ENCODE measurements at regions not wholly inside any gene's neighbourhood (a gene's known extent, or its start where the extent isn't known, plus 50 kb on each side); places are given as distances from the start of the nearest gene placed in this dataset.

DNA sequence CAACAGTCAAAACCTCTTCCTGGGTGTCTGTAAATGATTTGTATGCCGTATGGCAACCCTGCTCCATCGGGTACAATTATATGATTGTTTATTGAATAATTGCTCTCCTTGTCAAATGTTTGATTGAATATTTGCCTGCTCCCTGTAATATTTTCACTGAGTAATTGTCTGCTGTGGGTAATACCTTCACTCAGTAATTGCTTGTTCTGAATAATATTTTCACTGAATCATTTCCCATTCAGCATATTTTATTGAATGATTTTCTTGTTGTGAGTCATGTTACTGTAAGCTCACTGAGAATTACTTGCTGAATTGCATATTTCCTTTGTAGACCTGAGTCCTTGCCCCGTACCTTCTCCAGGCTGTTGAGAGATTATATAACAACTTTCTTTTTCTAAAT lies 535.2 kb downstream of the METTL4 start:
- no peak overlapping the region for H3K27ac ChIP-seq
- H3K4me1 ChIP-seq, result no peaks in the 10 kb centered on the region
- no peak overlapping the region for H3K4me3 ChIP-seq
- H3K27me3 ChIP-seq, result no peaks in the 10 kb centered on the region
- H3K9me3 ChIP-seq, result no peaks in the 10 kb centered on the region
- TF ChIP-seq POLR2AphosphoS5 (IDR thresholded peaks at IDR 0.05) (no peak), POLR2A (IDR thresholded peaks at IDR 0.05) (no peak)
- TF ChIP-seq, protein P1, sequence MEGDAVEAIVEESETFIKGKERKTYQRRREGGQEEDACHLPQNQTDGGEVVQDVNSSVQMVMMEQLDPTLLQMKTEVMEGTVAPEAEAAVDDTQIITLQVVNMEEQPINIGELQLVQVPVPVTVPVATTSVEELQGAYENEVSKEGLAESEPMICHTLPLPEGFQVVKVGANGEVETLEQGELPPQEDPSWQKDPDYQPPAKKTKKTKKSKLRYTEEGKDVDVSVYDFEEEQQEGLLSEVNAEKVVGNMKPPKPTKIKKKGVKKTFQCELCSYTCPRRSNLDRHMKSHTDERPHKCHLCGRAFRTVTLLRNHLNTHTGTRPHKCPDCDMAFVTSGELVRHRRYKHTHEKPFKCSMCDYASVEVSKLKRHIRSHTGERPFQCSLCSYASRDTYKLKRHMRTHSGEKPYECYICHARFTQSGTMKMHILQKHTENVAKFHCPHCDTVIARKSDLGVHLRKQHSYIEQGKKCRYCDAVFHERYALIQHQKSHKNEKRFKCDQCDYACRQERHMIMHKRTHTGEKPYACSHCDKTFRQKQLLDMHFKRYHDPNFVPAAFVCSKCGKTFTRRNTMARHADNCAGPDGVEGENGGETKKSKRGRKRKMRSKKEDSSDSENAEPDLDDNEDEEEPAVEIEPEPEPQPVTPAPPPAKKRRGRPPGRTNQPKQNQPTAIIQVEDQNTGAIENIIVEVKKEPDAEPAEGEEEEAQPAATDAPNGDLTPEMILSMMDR (IDR thresholded peaks at IDR 0.05), result no peak
- intact Hi-C loops (cut with DNase I; ENCODE audit: low total_unique reads), result no loop called here
- DNase-seq (ENCODE audit: low spot score in 2 of 2), result no peak
- no peaks in the 10 kb centered on the region for H3K36me3 ChIP-seq

DNA sequence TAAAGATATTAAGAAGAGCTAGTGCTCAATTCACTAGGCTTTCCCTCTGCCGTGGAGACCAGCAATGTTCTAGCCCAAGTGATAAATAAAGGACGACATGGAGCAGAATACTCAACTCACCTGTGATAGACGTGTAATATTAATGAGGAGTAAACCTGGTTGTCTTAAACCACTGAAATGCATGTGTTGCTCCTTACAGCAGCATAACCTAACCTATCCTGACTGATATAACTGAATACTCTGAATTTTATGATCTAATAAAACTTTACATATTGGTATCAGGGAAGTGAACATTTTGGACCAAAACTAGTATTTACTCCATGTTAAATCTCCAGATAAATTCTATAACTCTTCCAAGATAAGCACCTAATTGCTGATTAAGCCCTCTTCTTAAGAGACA lies 531.0 kb downstream of the METTL4 start:
- Histone ChIP-seq H3K4me1 (no peaks in the 10 kb centered on the region), H3K4me3 (no peak overlapping the region), H3K27ac (no peak overlapping the region), H3K27me3 (no peaks in the 10 kb centered on the region), H3K9me3 (no peaks in the 10 kb centered on the region), H3K36me3 (no peaks in the 10 kb centered on the region)
- intact Hi-C loops (cut with DNase I; ENCODE audit: low total_unique reads), result no loop called here
- DNase-seq (ENCODE audit: low spot score in 2 of 2), result no peak
- TF ChIP-seq POLR2A (IDR thresholded peaks at IDR 0.05) (no peak), POLR2AphosphoS5 (IDR thresholded peaks at IDR 0.05) (no peak)
- TF ChIP-seq, protein P1 (IDR thresholded peaks at IDR 0.05), result no peak

DNA sequence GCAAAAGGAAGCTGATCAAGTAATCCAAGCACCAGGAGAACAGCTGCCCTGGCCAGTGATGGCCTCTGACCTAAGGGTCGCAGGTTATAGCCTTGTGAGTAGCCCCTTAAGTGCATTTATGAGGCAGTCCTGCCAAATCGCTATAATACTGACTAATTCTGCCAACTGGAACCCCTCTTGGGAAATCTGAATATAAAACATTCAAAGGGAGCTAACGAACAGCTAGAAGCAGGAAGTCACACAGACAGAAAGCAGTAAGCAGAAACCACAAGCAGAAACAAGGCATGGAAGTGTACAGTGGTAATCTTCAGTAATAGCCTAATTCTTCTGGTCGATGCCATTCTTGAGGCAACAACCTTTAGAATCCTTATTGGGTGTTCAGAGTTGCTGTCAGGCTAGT lies 521.3 kb downstream of the METTL4 start:
- no peaks in the 10 kb centered on the region for H3K27me3 ChIP-seq
- no peaks in the 10 kb centered on the region for H3K4me1 ChIP-seq
- no peak overlapping the region for H3K27ac ChIP-seq
- TF ChIP-seq POLR2AphosphoS5 (IDR thresholded peaks at IDR 0.05) (no peak), POLR2A (IDR thresholded peaks at IDR 0.05) (no peak)
- TF ChIP-seq, protein P1 (IDR thresholded peaks at IDR 0.05), result no peak
- H3K4me3 ChIP-seq, result no peak overlapping the region
- no peaks in the 10 kb centered on the region for H3K9me3 ChIP-seq
- H3K36me3 ChIP-seq, result no peaks in the 10 kb centered on the region
- DNase-seq (ENCODE audit: low spot score in 2 of 2), result no peak
- intact Hi-C loops (cut with DNase I; ENCODE audit: low total_unique reads), result no loop called here

DNA sequence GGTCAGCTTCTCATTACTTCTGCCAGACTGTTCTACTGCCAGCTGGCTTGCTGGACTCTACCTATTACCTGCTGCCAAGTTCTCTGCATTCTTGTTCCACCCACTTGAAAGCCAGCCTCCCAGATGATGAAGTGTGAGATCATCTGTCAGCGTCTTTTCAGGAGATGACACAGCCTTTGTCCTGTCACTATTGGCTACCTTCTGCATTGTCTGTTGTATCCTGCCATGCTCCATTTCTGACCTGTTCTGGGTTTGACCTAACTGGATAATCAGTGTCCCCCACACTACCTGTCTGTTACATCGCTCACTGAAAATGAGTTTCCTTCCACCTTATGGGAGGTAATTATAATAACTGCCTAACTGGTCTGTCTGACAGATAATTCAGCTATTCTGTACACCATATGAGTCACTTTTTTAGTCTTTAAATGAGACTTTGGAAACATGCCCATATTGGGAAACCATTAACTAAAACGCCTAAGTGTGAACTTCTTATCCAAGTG lies 520.6 kb downstream of the METTL4 start:
- no peaks in the 10 kb centered on the region for H3K4me1 ChIP-seq
- no peak overlapping the region for H3K4me3 ChIP-seq
- intact Hi-C loops (cut with DNase I; ENCODE audit: low total_unique reads), result no loop called here
- H3K9me3 ChIP-seq, result no peaks in the 10 kb centered on the region
- H3K27ac ChIP-seq, result no peak overlapping the region
- no peaks in the 10 kb centered on the region for H3K36me3 ChIP-seq
- no peaks in the 10 kb centered on the region for H3K27me3 ChIP-seq
- DNase-seq (ENCODE audit: low spot score in 2 of 2), result no peak
- TF ChIP-seq, protein P1 (IDR thresholded peaks at IDR 0.05), result no peak
- TF ChIP-seq POLR2AphosphoS5 (IDR thresholded peaks at IDR 0.05) (no peak), POLR2A (IDR thresholded peaks at IDR 0.05) (no peak)

DNA sequence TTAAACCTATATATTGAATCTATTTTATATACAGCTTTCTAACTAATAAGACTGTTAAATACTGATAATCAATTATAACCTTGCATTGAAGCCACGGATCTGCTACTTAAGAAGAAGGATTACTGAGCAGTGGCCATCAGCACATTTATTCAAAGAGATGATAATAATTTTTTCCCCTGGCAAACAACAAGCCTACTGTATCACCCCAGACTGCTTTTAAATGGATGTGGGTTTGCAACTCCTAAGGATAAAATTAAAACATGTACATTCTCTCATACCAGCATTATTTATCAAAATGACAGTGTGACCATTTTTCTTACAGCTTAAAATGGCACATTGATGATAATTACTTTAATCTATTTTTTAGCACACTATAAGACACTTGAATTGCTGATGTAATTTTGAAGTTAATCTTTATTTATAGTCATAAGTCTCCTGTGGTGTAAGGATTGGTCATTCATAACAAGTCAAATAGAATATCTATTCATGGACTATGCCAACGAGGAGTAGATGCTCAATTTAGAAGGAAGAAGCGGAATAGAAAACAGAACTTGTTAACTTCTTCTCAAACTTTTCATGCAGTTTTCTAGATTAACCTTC lies 517.7 kb downstream of the METTL4 start:
- Histone ChIP-seq H3K4me3 (no peak overlapping the region), H3K4me1 (no peaks in the 10 kb centered on the region), H3K36me3 (no peaks in the 10 kb centered on the region), H3K27me3 (no peaks in the 10 kb centered on the region), H3K27ac (no peak overlapping the region), H3K9me3 (no peaks in the 10 kb centered on the region)
- intact Hi-C loops (cut with DNase I; ENCODE audit: low total_unique reads), result no loop called here
- TF ChIP-seq, protein P1 (IDR thresholded peaks at IDR 0.05), result no peak
- TF ChIP-seq POLR2A (IDR thresholded peaks at IDR 0.05) (no peak), POLR2AphosphoS5 (IDR thresholded peaks at IDR 0.05) (no peak)
- no peak for DNase-seq (ENCODE audit: low spot score in 2 of 2)

Measured in breast epithelium (tissue), 4 donors.